H1 (cell line): ENCODE measurements at regions not wholly inside any gene's neighbourhood (a gene's known extent, or its start where the extent isn't known, plus 50 kb on each side); places are given as distances from the start of the nearest gene placed in this dataset.

Source experiments
- CTCF ChIA-PET: fragments of 300-600 bp; sonication (Branson Sonifier 250); formaldehyde crosslinking; loops from one replicate; lab custom pipeline; 2021; ENCODE audit not compliant: partially characterized antibody; lab: Charles Lee
- POLR2A ChIA-PET: fragments of 300-600 bp; sonication (Branson Sonifier 250); formaldehyde crosslinking; loops from one replicate; lab custom pipeline; 2021; ENCODE audit warnings: inconsistent platforms; ENCODE audit not compliant: partially characterized antibody; lab: Charles Lee
- DNase-seq, 2 experiments: peaks; one replicate each; pipeline versions ENCODE4 v3.0.0 to v3.0.0-alpha.2; 2010 to 2022; ENCODE audit warnings: low spot score in 2 of 2, low read depth in 1 of 2, mixed read lengths in 1 of 2
- FAIRE-seq: peaks from 2 replicates; lab custom pipeline; 2011; peaks lifted over from hg19 to GRCh38; lab: Jason Lieb, UNC
- H2AFZ ChIP-seq: 2 replicates; pipeline ENCODE4 v1.8.1; 2012; ENCODE audit warnings: low read length, inconsistent platforms
- H2AK5ac ChIP-seq: 2 replicates; pipeline ENCODE4 v1.6.1; 2013; ENCODE audit warnings: low read depth, low read length
- H2BK120ac ChIP-seq: replicated peaks from 2 replicates; pipeline ENCODE3; 2013; ENCODE audit warnings: low read depth, low read length, inconsistent platforms
- H2BK12ac ChIP-seq: 2 replicates; pipeline ENCODE4 v1.6.1; 2013; ENCODE audit warnings: low read depth, low read length
- H2BK15ac ChIP-seq: 2 replicates; pipeline ENCODE4 v1.6.1; 2013; ENCODE audit warnings: low read length
- H2BK20ac ChIP-seq: 2 replicates; pipeline ENCODE4 v1.6.1; 2013; ENCODE audit warnings: low read length
- H2BK5ac ChIP-seq: 2 replicates; pipeline ENCODE4 v1.6.1; 2013; ENCODE audit warnings: low read depth, low read length
- H3K14ac ChIP-seq: 2 replicates; pipeline ENCODE4 v1.6.1; 2013; ENCODE audit warnings: inconsistent platforms; ENCODE audit not compliant: insufficient read length
- H3K18ac ChIP-seq: 2 replicates; pipeline ENCODE4 v1.6.1; 2013; ENCODE audit warnings: low read length; ENCODE audit errors: extremely low read depth
- H3K23ac ChIP-seq: 2 replicates; pipeline ENCODE4 v1.6.1; 2013; ENCODE audit warnings: inconsistent platforms; ENCODE audit not compliant: insufficient read length
- H3K23me2 ChIP-seq: 2 replicates; pipeline ENCODE4 v1.6.1; 2013; ENCODE audit warnings: low read depth, low read length
- H3K27ac ChIP-seq: 2 replicates; pipeline ENCODE4 v1.6.1; 2011; ENCODE audit warnings: low read depth, low read length, inconsistent platforms
- H3K27me3 ChIP-seq, 4 experiments: replicated peaks in 1 of 4; 1 replicate in 1 of 4; 2 replicates in 3 of 4; pipeline versions ENCODE4 v1.6.1 to v1.8.1; 2011 to 2013; ENCODE audit warnings: low read length in 3 of 4, mild to moderate bottlenecking in 3 of 4, inconsistent platforms in 2 of 4, mixed read lengths in 2 of 4, moderate library complexity in 1 of 4; ENCODE audit not compliant: control insufficient read depth in 3 of 4, insufficient read depth in 3 of 4; ENCODE audit errors: extremely low read depth in 1 of 4
- H3K36me3 ChIP-seq, 4 experiments: 2 replicates each; pipeline versions ENCODE4 v1.6.1 to v1.8.1; 2011 to 2013; ENCODE audit warnings: mild to moderate bottlenecking in 4 of 4, low read length in 3 of 4, moderate library complexity in 2 of 4, control low read depth in 1 of 4, inconsistent platforms in 1 of 4; ENCODE audit not compliant: insufficient read depth in 4 of 4, control insufficient read depth in 2 of 4
- H3K4ac ChIP-seq: replicated peaks from 2 replicates; pipeline ENCODE3; 2013; ENCODE audit warnings: low read length, low read depth, mixed read lengths, inconsistent platforms; ENCODE audit not compliant: insufficient read length
- H3K4me1 ChIP-seq, 4 experiments: replicated peaks in 1 of 4; 1 replicate in 1 of 4; 2 replicates in 3 of 4; pipeline versions ENCODE4 v1.6.1 to v1.8.1; 2011 to 2013; ENCODE audit warnings: low read length in 3 of 4, inconsistent platforms in 2 of 4, mixed read lengths in 1 of 4; ENCODE audit not compliant: insufficient read depth in 4 of 4, control insufficient read depth in 3 of 4
- H3K4me2 ChIP-seq, 2 experiments: 2 replicates each; pipeline versions ENCODE4 v1.6.1 to v1.8.1; 2011 to 2013; ENCODE audit warnings: low read depth in 2 of 2, low read length in 2 of 2, control low read depth in 1 of 2, inconsistent platforms in 1 of 2, mild to moderate bottlenecking in 1 of 2; ENCODE audit not compliant: insufficient read depth in 1 of 2
- H3K4me3 ChIP-seq, 4 experiments: fragments of 200-600, 300-600 bp in 1 of 4; sonication (generic), shearing (Covaris generic), sonication (Bioruptor Twin) in 1 of 4; 2 replicates each; pipeline versions ENCODE4 v1.5.1 to v1.8.1; 2011 to 2016; ENCODE audit warnings: low read length in 4 of 4, low read depth in 3 of 4, control low read depth in 2 of 4, inconsistent platforms in 2 of 4, mild to moderate bottlenecking in 2 of 4, mixed read lengths in 1 of 4, moderate library complexity in 1 of 4; ENCODE audit not compliant: insufficient read depth in 2 of 4; ENCODE audit errors: extremely low read depth in 1 of 4
- H3K56ac ChIP-seq: replicated peaks from 2 replicates; pipeline ENCODE3; 2013; ENCODE audit warnings: low read depth, mild to moderate bottlenecking, mixed read lengths, low read length, inconsistent platforms; ENCODE audit not compliant: insufficient read length
- H3K79me1 ChIP-seq: 2 replicates; pipeline ENCODE4 v1.6.1; 2013; ENCODE audit warnings: low read depth, low read length, control low read depth
- H3K79me2 ChIP-seq, 2 experiments: 2 replicates each; pipeline versions ENCODE4 v1.6.1 to v1.8.1; 2012 to 2013; ENCODE audit warnings: low read length in 2 of 2, mild to moderate bottlenecking in 2 of 2, inconsistent platforms in 1 of 2; ENCODE audit not compliant: insufficient read depth in 2 of 2, control insufficient read depth in 1 of 2
- H3K9ac ChIP-seq, 4 experiments: replicated peaks in 1 of 4; 1 replicate in 1 of 4; 2 replicates in 3 of 4; pipeline versions ENCODE4 v1.6.1 to v1.8.1; 2011 to 2013; ENCODE audit warnings: low read depth in 3 of 4, low read length in 3 of 4, control low read depth in 2 of 4, mild to moderate bottlenecking in 2 of 4, moderate library complexity in 2 of 4, inconsistent platforms in 1 of 4; ENCODE audit errors: extremely low read depth in 1 of 4
- H3K9me3 ChIP-seq, 2 experiments: 2 replicates each; pipeline versions ENCODE4 v1.6.1 to v1.8.1; 2012 to 2013; ENCODE audit warnings: mild to moderate bottlenecking in 2 of 2, moderate library complexity in 2 of 2, control low read depth in 1 of 2, inconsistent platforms in 1 of 2, low read depth in 1 of 2, low read length in 1 of 2, mixed read lengths in 1 of 2; ENCODE audit not compliant: insufficient read depth in 2 of 2
- H4K20me1 ChIP-seq, 2 experiments: replicated peaks in 1 of 2; 2 replicates each; pipeline versions ENCODE3 to v1.8.1; 2011 to 2013; ENCODE audit warnings: inconsistent platforms in 2 of 2, low read length in 2 of 2, mild to moderate bottlenecking in 1 of 2; ENCODE audit not compliant: insufficient read depth in 2 of 2, control insufficient read depth in 1 of 2
- H4K5ac ChIP-seq: 2 replicates; pipeline ENCODE4 v1.6.1; 2013; ENCODE audit warnings: low read length, low read depth, mixed read lengths, inconsistent platforms; ENCODE audit not compliant: insufficient read length
- H4K8ac ChIP-seq: 2 replicates; pipeline ENCODE4 v1.8.0; 2013; ENCODE audit warnings: mild to moderate bottlenecking, moderate library complexity, low read length, inconsistent platforms; ENCODE audit not compliant: insufficient read depth; ENCODE audit errors: extremely low read depth
- H4K91ac ChIP-seq: replicated peaks from 2 replicates; pipeline ENCODE3; 2013; ENCODE audit warnings: low read length, mixed read lengths, inconsistent platforms; ENCODE audit not compliant: insufficient read length
- ATF3 ChIP-seq: IDR thresholded peaks from 2 replicates; pipeline ENCODE4 v1.6.1; 2011; ENCODE audit warnings: low read depth, mild to moderate bottlenecking, low read length; ENCODE audit not compliant: insufficient read depth
- CHD2 ChIP-seq: IDR thresholded peaks from 2 replicates; pipeline ENCODE4 v1.6.1; 2012; ENCODE audit warnings: low read length, improper control_type of control experiment
- EZH2 ChIP-seq: fragments of 200-600 bp; sonication (generic); IDR thresholded peaks from 2 replicates; pipeline ENCODE4 v1.7.1; 2012; ENCODE audit warnings: low read depth, mild to moderate bottlenecking, moderate library complexity, low read length, inconsistent platforms; ENCODE audit not compliant: severe bottlenecking
- KDM4A ChIP-seq: IDR thresholded peaks from one replicate; pipeline ENCODE4 v1.7.1; 2012; ENCODE audit warnings: low read depth, mild to moderate bottlenecking, moderate library complexity, low read length, inconsistent platforms; ENCODE audit not compliant: severe bottlenecking
- NANOG ChIP-seq: IDR thresholded peaks from 2 replicates; pipeline ENCODE4 v1.6.1; 2011; ENCODE audit warnings: low read length, low read depth, mild to moderate bottlenecking, inconsistent platforms; ENCODE audit not compliant: insufficient read depth, poor library complexity, severe bottlenecking
- NRF1 ChIP-seq: IDR thresholded peaks from 2 replicates; pipeline ENCODE4 v1.6.1; 2011; ENCODE audit warnings: mild to moderate bottlenecking, low read depth, low read length, improper control_type of control experiment
- SAP30 ChIP-seq: fragments of 300-600 bp; sonication (generic); IDR thresholded peaks from 2 replicates; pipeline ENCODE4 v1.7.1; 2012; ENCODE audit warnings: low read length, moderate library complexity, mild to moderate bottlenecking, inconsistent platforms; ENCODE audit not compliant: insufficient read depth, insufficient replicate concordance
- SIX5 ChIP-seq: IDR thresholded peaks from 2 replicates; pipeline ENCODE4 v1.6.1; 2011; ENCODE audit warnings: mild to moderate bottlenecking, low read depth, low read length
- TBP ChIP-seq: IDR thresholded peaks from 2 replicates; pipeline ENCODE4 v1.6.1; 2011; ENCODE audit warnings: low read depth, low read length, improper control_type of control experiment
- ZNF274 ChIP-seq: IDR thresholded peaks from 2 replicates; pipeline ENCODE4 v1.7.0; 2012; ENCODE audit warnings: low read length, borderline replicate concordance; ENCODE audit errors: extremely low read depth

- Histone ChIP-seq H3K9ac (no peak overlapping the region), H3K79me1 (no peaks in the 10 kb centered on the region), H3K27me3 (no peaks in the 10 kb centered on the region), H3K4me2 (no peak overlapping the region), H4K20me1 (no peaks in the 10 kb centered on the region), H3K4ac (no peak overlapping the region), H3K14ac (no peak overlapping the region), H3K23me2 (no peaks in the 10 kb centered on the region), H2AK5ac (no peak overlapping the region), H2BK12ac (no peak overlapping the region), H2BK20ac (no peak overlapping the region), H3K27ac (no peak overlapping the region), H3K4me3 (no peak overlapping the region), H2AFZ (no peak overlapping the region), H3K18ac (no peak overlapping the region), H3K36me3 (no peaks in the 10 kb centered on the region), H2BK15ac (no peak overlapping the region), H4K91ac (no peak overlapping the region), H3K4me1 (no peaks in the 10 kb centered on the region), H3K9me3 (0 out of 4 replicates have a peak, but pooled peaks cover 0 to 3% of the 10 kb centered on the region in 2 experiments), H4K5ac (no peak overlapping the region), H3K79me2 (no peaks in the 10 kb centered on the region), H2BK120ac (no peak overlapping the region), H3K23ac (no peak overlapping the region), H2BK5ac (no peak overlapping the region), H3K56ac (no peak overlapping the region), H4K8ac (no peak overlapping the region)
- FAIRE-seq (no peak), DNase-seq (no peak)
- POLR2A ChIA-PET: no interaction called here
- CTCF ChIA-PET: no interaction called here
- no peak for TF ChIP-seq ZNF274
- TF ChIP-seq TBP: no peak
- TF ChIP-seq ATF3: no peak
- no peak for TF ChIP-seq KDM4A
- TF ChIP-seq SIX5: no peak
- no peak for TF ChIP-seq NANOG
- no peak for TF ChIP-seq CHD2
- TF ChIP-seq EZH2: no peak
- TF ChIP-seq NRF1: no peak
- no peak for TF ChIP-seq SAP30
These were observed 1079.9 kb upstream of the SLIT2 start for GRCh38 chr4:19171832-19172231.
